ENCODE measurements at regions not wholly inside any gene's neighbourhood (a gene's known extent, or its start where the extent isn't known, plus 50 kb on each side); places are given as distances from the start of the nearest gene placed in this dataset.
A peak's percentile ranks its signal among the peaks of the same experiment; 100 is the strongest.

DNA sequence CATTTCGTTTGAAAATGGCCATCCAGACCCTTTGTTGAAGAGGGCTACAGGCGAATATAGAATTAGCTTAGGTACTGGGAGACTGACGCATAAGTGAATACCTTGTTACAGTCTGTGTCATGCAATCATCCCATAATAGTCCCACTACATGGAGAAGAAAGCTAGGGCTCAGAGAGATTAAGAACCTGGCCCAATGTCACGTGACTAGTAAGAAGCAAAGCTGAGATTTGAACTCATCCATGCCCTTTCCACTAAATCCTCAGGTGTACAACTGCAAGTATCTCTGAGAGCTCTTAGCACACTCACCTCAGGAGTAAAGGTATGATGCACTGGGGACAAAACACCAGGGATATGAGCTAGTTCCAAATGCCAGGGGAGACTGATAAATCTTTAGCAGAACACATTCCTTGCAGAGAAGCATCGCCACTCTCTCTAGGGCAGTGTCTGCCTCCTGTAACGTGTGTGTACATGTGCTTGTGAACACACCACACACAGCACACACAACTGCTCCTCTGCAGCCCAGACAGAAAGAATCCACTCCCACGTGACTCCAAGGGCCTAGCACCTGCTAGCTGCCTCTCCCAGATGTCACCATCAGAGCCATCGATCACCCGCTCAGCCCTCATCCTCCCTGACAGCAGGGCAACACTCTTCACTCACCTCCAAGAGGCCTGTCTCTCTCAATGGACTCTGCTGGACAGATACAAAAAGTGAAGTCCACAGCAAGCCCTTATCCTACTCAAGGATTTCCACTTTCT lies 402.8 kb downstream of the NXPE2 start:
- no peak for DNase-seq

DNA sequence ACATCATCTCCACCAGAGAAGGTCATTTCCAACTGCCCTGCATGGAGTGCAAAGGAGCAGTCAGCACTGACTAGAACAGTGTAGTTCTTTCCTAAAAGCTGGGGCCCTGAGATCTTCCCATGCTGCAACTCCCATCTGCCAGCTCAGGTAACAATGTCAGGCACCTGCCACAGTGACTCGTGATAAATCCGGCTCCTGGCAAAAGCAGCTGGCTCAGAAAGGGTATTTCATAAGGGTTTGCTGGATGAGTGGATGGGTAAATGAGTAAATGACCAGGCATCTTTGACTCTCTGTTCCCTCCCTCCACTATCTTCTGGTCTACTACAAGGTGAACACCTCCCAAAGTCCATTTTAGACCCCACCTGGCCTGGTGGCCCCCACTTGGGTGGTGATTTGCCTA lies 403.6 kb downstream of the NXPE2 start:
- no peak for DNase-seq

DNA sequence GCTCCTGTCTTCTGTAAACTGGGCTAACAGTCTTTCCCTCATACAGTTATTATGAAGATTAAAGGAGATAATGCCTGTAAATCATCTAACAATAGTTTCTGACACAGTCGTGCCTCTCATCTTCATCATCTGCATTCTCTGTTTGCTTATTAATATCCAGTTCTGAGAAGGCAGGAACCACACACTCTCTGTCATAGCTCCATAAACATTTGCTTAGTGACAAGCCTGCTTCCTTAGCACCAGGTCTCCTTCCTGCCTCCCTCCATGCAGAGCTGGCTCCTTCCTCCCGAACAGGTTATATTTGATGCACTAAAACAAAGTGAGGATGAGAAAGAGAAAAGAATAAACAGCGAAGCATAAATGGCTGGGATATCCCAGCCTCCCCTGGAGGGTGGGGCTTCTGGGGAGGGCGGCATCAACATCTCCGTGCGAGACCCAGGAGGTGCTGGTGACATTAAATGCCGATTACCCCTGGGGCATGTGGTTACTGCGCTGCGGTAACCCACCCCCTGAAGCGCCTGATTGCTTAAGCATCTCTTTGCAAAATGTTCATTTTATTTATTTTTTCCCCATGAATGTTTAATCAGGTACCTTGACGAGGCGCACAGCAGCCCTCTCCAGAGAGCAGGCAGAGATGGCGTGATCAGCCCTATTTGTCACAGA lies 404.9 kb downstream of the NXPE2 start:
- no peak for DNase-seq

DNA sequence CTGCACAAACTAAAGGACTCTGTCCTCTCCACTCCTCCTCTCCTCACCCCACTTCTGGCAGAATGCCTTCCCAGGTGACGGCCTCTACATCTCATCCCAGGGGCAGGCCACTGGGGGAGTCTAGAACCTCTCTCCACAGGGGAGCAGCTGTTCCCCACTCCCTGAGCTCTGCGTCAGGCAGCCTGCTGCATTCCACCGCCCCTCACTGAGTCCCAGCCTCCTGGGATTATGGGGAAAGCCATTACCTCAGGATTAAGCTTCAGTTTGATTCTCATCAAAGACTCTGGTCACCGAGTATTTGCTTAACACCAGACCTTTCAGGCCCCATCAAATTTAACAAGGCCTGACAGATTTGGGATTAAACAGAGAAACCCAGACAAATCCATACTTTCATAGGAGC lies 405.9 kb downstream of the NXPE2 start:
- DNase-seq, result no peak

DNA sequence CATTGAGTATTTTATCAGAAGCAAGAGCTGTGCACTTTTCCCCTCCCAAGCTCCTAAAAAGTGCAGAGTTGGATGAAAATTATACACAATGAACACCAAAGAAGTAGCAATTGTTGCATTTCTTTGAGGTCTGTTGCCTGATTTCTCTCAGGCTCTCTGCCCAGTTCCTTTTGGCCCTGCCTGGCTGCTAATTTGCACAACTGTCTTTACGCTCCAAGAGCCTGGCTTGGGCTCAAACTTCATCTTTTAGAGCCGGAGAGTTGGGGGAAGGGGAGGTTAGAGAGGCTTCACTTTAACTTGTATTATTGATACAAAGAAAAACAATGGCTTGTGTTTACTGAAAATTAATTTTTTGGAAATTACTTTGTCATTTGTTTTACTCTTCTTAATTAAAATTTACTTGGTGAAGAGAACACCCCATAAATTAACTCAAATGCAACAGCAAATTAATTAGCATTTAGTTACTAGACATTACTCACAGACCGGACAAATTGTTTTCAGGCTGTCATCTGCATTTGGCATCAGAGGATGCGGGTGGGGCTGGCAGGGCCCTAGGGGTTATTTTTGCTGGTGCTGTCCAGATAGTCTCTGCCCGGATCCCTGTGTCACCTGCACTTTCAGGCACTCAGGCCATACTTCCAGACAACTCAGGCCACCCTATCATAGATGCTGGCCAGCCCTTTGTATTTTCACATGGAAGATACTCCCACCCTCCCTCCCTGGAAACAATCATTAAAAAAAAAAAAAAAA lies 407.3 kb downstream of the NXPE2 start:
- peak; percentile 16 to 70 (median 62) for DNase-seq

DNA sequence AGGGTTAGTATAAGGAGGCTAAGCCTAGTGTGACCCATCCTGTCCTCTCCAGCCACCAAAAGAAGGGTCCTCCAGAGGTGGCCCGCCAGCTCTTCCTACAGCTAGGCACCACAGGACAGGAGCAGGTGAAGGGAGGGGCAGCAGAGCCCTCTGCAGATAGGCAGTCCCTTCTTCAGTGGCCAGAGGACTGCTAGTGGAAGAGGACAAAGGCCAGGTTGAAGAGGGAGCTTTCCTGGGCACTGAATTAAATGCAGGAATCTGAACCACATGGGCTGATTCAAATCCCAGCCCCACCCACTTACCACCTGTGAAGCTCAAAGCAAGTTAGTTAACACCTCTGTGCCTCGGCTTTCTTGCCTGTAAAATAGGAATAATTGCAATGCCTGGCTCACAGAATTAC lies 409.5 kb downstream of the NXPE2 start:
- DNase-seq, result no peak

DNA sequence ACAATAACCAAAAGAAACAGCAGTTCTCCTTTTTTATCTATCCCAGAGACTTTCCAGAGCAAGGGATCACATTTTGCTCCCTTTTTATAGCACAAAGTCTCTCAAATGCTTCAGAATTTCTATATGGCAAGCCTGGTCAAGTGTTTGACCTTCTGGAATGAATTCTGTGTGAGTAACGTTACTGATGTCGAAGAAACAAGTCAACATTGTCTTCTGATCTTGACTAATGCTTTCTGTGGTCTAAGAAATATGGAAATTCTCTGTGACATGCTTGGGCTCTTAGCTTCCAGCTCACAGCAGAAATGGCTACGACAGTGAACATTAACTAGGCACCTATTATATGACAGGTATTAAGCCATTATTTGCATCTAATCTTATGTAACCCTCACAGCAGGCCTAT lies 411.7 kb downstream of the CADM1 start:
- no peak for DNase-seq

DNA sequence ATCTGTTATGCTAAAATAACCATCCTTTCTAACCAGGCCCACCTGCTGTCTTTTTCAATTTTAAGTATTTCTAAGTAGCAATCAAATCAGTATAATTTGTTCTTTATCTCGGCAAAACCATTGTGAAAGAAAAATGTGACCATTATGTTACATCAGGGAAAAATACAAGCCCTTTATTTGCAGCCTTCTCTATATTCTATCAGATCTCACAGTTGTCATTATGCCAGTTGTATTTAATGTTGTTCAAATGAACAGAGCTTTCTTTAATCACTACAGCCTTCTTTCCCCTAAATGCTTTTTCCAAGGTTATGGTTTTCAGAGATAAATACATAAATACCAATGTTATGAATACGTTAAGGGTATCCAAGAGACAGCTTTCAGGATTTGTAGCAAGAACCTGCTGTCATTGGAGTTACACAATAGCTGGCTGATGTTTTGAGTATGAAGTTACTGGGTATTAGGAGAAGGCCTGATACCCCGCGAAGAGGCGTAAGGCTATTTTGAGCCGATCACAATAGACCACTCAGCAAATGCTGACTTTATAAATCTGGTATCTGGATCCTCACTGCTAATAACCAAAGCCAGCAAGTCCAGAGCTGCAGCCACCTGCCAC lies 406.3 kb downstream of the CADM1 start:
- DNase-seq, result no peak

DNA sequence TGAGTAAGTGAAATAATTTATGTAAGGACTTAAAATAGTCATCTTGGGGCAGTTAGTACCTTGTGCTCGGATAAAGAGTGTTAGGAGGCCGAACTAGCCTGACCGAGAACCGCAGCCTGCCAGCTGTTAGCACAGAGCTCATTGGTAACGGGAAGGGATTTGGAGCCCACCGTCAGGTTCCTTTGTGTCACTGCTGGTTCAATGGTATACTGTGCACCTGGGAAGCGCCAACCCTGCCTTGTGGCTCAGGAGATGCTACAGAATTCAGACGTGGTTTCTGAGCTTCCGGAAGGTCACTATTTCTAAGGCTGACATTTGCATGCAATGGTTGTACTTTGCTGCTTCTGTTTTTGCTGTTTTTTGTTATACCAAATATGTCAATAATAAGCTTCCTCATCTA lies 403.5 kb downstream of the CADM1 start:
- no peak for DNase-seq

DNA sequence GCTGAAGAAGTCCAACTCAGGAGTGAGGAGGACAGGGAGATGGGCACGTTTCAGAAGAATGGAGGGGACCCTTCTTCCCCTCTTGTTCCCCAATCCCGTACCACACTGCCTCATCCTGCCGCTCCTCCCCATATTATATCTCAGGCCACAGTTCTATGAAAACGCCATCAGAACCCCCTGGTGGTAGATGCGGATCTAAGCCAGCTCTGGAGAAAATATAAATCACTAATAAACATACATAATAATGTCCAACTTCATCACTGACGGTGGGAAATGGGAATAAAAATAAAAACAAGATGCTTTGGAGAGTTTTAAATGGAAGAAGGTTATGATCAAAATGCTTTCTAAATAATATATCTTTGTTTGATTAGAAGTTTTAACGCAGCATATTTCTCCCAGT lies 400.3 kb downstream of the CADM1 start:
- no peak for DNase-seq

DNA sequence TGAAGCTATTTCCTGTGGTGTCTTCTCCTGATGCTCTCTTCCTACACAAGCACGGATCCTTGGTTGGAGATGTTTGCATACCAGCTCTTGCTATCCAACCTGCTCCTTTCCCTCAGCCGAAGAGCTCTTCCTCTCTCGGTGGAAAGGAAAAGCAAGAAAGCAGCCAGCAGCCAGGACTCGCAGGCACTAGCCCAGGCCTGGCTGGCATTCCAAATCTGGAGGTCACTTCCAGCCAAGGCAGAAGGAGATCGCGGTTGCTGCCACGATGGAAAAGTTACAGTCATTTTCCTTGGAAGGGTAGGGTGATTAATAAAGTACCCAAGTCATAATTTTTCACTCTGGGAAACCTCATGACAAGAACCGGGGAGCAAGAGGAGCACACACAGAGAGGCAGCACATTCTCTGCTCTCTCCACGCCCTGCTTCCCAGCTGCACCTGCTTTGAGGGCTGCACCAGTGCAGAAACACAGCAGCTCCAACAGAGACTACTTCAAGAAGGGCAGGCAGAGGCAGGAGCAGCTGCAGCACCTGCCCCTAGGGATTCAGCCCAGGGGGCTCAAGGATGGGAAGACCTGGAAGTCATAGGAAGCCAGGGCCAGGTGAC lies 399.3 kb downstream of the CADM1 start:
- DNase-seq, result peak in 2 of 3 donors; percentile 16 to 31

DNA sequence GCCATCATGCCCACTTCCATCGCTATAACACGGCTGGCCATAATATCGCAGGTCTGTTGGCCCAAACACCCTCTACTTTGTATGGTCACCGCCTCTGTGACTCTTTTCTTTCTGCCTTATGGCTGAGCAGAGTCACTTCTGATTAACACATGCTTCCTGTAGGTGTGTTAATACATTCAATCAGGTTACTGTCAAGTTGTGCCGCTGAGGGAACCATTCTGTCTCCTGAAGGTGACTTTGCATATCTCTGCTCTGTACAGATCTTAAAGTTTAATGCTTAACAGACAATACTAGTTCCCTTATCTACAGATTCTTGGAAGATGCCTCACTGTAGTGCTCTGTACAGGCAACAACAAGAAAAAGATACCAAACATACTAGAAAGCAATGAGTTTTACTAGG lies 393.1 kb downstream of the CADM1 start:
- no peak for DNase-seq

DNA sequence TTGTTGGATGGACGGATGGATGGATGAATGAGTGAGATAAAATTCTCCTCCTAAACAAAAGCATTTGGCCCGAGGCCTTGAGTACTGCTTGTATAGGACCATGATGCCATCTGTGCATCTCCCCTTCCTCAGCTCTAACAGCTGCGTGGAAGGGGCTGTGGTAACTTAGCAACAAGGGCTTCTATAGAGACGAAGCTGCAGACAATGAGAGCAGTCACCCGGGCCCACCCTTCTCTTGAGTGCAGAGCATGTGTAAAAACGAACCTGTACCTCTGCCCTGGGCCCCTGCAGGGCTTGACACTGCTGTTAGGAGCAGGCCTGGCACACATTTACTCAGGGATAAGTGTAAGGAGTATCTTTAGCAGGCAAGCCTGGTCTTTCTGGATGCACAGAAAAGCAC lies 391.5 kb downstream of the CADM1 start:
- DNase-seq, result no peak

DNA sequence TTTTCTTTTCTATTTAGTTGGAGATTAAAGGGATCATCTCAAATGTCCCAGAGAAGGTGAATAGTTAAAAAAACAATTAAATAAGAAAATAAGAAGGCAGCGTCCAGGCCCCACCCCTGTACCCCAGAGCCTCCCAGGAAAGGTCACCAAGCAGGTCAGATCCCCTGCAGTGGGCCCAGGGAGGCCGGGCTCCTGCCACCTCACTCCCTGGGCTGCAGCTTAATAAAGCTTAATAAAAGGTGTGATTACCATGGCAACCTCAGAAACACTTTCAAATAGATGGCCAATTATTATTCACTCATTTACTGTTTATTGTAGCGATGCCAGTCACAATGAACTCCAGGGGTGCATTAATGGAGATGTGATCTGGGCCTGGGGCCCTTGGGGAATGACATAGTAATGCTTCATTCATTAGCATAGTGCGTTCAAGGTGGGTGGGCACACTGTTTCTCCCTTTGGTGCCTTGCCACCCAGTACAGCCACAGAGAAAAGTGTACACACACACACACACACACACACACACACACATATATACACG lies 386.2 kb downstream of the CADM1 start:
- no peak for DNase-seq

DNA sequence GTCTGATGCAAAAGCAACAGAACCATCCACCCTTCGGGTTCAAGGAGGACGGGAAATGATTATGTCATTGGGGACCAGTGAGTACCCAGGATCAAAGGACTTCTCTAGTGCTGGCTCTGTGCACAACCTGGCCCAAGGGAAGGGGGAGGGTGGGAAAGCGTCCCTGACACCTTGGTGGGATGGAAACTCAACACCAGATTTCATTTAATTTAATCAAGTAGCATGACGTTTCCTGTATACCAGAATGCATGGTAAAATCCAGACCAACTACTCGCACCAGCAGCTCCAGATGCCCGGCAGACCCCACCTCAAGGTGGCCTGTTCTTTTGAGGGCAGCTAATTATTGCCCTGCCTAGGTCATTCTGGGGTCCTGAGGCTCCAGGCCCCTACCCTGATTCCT lies 385.1 kb downstream of the CADM1 start:
- no peak for DNase-seq

All from muscle of back (tissue), 3 donors.